GM19239 (cell line): ENCODE measurements at regions not wholly inside any gene's neighbourhood (a gene's known extent, or its start where the extent isn't known, plus 50 kb on each side); places are given as distances from the start of the nearest gene placed in this dataset.

Source experiments
- DNase-seq: peaks from one replicate; pipeline ENCODE4 v3.0.0; 2011; ENCODE audit warnings: low spot score; ENCODE audit not compliant: insufficient read length
- FAIRE-seq: peaks from 2 replicates; lab custom pipeline; 2011; peaks lifted over from hg19 to GRCh38; lab: Jason Lieb, UNC

GRCh38 chr13:103349211-103349980 lies 283.2 kb upstream of the SLC10A2 start:
- FAIRE-seq = no peak
- DNase-seq = no peak

DNA sequence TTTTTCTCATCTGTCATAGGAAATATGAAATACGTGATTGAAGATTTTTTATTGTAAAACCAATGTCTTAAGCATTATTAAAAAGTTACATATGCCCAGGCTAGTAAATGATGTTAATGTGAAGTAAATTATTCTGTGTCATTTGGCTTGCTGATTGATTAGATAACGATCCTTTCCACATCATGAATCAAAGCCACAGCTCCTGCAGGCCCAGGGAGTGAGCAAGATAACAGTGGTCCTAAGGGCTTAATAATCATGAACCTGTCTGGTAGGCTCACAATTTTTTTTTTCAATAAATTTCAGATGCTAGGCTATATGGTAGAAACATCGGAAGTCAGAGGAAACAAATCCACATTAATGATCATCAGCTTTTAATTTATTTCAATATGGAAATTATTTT lies 269.0 kb upstream of the SLC10A2 start:
- DNase-seq (no peak), FAIRE-seq (no peak)

DNA sequence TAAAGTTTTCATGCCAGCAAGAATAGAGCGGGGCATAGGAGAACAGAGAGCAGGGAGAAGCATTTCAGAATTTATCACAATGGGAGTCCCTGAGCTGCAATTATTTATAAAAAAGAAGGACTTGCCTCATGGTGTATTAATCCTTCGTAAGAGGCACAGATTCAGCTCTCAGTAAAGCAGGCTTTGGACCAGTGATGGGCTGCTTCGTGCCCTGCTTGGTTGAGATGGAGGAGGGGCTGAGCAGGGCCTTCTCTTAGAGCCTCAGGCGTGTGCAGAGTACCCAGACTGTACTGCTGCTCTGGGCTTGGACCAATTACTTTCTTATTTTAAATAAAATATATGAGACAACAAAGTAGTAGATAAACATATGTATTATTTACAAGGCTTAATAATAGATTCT lies 265.7 kb upstream of the SLC10A2 start:
- DNase-seq (no peak), FAIRE-seq (no peak)

GRCh38 chr13:103328899-103329298 lies 262.7 kb upstream of the SLC10A2 start:
- no peak for FAIRE-seq
- DNase-seq = no peak

DNA sequence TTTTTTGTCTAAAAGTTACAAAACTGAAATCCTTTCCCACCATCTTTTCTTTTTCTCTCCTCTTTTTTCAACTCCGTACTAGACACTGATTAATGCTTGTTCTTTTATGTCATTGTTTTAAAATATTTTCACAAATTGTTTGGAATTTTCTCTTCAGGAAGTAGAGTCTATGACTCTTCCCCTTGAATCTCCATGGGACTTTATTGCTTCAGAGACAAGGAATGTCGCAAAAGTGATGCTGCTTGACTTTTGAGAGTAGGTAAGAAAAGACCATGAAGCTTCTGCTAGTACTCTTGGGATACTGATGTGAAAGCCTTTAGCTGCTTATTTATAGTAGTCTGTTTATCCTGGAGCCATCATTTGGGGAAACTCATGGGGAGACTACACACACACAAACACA lies 260.1 kb upstream of the SLC10A2 start:
- FAIRE-seq (no peak), DNase-seq (no peak)

DNA sequence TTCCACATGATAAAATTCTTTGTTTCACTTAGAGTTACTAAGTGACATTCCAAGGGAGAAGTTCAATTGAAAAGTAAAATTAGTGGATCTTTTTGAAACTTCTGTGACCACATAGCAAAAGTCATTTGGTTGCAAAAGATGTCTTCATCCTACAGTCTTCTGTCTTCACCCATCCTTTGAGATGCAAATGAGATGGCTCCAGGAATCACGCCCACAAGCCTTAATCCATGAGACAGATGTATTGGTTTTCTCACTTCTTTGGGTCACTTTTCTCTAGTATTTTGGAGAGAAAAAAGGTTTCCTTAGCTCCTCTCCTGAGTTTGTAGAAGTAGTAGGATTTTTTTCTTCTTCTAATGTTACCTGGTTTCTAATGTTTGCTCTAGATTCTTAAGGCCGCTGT lies 259.5 kb upstream of the SLC10A2 start:
- DNase-seq (no peak), FAIRE-seq (no peak)

GRCh38 chr13:103324641-103325040 lies 258.4 kb upstream of the SLC10A2 start:
- FAIRE-seq = no peak

DNA sequence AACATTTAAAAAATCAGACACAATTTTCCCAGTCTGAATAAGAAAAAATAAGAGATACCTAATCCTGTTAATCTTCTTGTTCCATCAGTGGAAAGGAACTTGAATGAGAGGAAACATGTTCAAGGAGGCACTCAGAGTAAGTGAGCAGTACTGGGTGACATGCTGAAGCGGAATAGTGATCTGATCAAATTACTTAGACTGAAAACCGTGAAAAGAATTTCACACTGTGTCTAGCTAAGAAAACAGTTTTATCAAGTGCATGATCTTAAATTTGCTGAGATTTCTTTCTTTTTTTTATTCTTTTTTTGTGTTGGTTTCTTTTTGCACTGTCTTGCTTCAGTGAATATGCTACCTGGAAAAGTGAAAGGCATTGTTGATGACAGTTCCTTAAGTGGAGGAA lies 249.5 kb upstream of the SLC10A2 start:
- FAIRE-seq (no peak), DNase-seq (no peak)

More at GRCh38 chr13:103324641-103325040, 258.4 kb upstream of the SLC10A2 start:
- DNase-seq = no peak

GRCh38 chr13:103312467-103312866 lies 246.2 kb upstream of the SLC10A2 start:
- FAIRE-seq = no peak
- no peak for DNase-seq

GRCh38 chr13:103308667-103309066 lies 242.4 kb upstream of the SLC10A2 start:
- FAIRE-seq = no peak
- no peak for DNase-seq

DNA sequence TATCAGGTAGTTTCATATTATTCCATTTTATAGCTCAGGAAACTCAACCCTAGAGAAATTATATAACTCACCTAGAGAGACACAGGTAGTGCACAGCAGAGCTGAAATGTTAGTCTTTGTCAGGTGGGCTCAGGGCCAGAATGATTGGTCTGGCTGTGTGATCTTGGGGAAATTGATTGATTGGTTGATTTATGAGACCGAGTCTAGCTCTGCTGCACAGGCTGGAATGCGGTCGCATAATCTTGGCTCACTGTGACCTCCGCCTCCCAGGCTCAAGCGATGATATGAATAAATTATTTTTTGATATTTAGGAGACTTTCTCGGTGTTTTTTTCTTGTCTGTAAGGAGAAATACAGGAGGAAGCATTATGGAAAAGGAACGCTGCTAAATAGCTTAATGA lies 239.9 kb upstream of the SLC10A2 start:
- FAIRE-seq (no peak), DNase-seq (no peak)

- FAIRE-seq (no peak), DNase-seq (no peak)
Measured at GRCh38 chr13:103303078-103303651, 236.9 kb upstream of the SLC10A2 start.

- no peak for DNase-seq
Measured at GRCh38 chr13:103302676-103303075, 236.5 kb upstream of the SLC10A2 start.

GRCh38 chr13:103299079-103299478 lies 232.9 kb upstream of the SLC10A2 start:
- FAIRE-seq = no peak

More at GRCh38 chr13:103302676-103303075, 236.5 kb upstream of the SLC10A2 start:
- no peak for FAIRE-seq

DNA sequence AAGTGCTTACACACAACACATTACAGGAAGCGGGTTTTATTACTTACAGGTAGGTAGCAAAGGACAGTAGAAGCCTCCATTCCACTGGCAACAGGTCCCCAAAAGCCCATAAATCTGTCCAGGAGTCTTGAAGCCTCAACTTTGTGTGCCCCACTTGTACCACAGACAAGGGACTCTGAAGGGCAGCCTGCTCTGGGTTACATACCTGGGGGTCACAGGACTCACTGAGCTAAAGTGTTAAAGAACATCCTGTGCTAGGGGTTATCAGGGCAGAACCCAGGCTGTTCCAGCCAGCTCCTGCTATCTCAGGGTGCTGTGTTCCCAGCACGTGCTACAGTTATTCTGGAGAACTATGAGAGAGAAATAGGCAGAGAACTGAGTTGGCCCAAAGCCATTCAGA lies 230.9 kb upstream of the SLC10A2 start:
- DNase-seq (no peak), FAIRE-seq (no peak)

More at GRCh38 chr13:103299079-103299478, 232.9 kb upstream of the SLC10A2 start:
- no peak for DNase-seq

DNA sequence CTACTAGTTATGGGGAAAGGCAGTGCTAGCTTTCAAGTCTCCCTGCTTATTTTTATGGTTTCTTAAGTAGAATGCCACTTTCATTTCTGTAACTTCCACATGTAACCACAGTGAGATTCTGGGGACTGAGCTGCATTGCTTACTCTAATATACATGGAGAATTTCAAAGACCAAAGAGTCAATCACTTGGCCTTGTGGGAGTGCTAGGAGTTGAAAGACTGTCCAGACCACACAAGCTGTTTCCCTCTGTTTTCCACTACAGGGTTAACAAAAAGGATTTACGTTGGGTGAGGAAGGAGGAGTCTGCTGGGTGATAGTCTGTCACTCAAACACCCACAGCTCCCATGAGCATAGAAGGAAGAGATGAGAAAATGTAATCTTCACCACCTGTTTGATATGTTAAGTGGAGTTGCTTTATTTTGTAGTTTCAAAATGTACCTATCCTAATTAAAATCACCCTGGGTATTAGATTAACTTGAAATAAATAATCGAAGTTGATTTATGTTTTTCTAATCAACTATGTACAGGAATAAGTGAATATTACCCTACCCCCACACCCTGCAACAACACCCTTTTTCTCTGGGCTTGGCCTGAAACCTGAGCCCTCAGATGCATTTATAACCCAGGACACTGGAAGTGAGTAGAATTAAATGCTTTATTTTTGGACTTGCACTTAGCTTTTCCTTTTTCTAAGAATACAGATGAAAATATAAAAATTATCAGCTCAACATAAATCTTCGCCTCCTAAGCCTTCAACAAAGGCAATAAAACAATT lies 225.8 kb upstream of the SLC10A2 start:
- FAIRE-seq (no peak), DNase-seq (no peak)

GRCh38 chr13:103291226-103291625 lies 225.0 kb upstream of the SLC10A2 start:
- no peak for FAIRE-seq
- no peak for DNase-seq

GRCh38 chr13:103289681-103290080 lies 223.5 kb upstream of the SLC10A2 start:
- FAIRE-seq = no peak
- no peak for DNase-seq

DNA sequence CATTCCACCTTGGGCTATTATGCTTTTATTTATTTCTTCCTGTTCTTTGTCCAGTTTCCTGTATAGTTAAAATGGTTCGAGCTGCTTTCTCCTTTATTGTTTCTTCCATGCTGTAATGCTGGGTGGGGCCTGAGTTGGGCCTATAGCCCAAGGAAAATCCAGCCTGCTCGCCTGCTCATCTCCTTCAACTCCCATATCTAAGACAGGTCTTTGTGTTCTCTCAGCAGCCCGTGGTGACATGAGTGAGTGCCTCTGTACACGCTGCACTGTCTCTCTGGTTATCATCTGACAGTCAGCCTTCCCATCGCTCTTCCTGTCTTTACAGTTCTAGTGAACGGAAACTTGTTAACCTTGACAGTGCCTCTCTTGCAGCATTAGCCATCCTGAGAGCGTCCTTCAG lies 221.9 kb upstream of the SLC10A2 start:
- FAIRE-seq = peak; percentile 79
- no peak for DNase-seq

DNA sequence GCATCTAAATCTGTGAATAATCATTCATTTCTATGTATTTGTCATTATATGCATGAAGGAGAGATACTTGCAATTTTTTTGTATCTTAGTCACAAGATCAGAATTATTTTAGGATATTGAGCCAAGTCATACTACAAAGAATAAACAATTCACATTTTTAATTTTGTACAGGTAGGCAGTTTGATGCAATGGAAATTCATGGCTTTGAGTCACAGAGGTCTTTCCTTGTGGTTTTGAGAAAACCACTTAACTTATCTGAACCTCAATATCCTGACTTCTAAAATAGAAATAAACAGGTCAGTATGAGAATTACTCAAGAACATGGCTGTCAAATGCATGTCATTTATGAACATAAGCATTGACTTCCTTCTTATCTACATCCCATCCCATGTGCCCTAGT lies 221.4 kb upstream of the SLC10A2 start:
- DNase-seq (no peak), FAIRE-seq (no peak)

- DNase-seq (no peak), FAIRE-seq (no peak)
Measured at GRCh38 chr13:103284466-103284865, 218.2 kb upstream of the SLC10A2 start.
